ENCODE measurements at regions not wholly inside any gene's neighbourhood (a gene's known extent, or its start where the extent isn't known, plus 50 kb on each side); places are given as distances from the start of the nearest gene placed in this dataset.

GRCh38 chr13:64263285-64263684, 2847.6 kb upstream of the PCDH20 start:
- BruUV-seq (replicated peaks), result no TSS peak
- no peak overlapping the region for H2AFZ ChIP-seq (ENCODE audit: control insufficient read depth, low read depth, low read length)
- FAIRE-seq (no peak), ATAC-seq (no peak), DNase-seq (ENCODE audit: low read depth, low spot score) (no peak)
- in situ Hi-C loops (cut with MboI) (no loop called here), intact Hi-C loops (cut with micrococcal nuclease; ENCODE audit: unreplicated experiment) (no loop called here)
- TF ChIP-seq SREBF1 (IDR thresholded peaks at IDR 0.05; ENCODE audit: low read length) (no peak), HCFC1 (IDR thresholded peaks at IDR 0.05; ENCODE audit: low read length) (no peak), RAD51 (IDR thresholded peaks at IDR 0.05) (no peak), SIN3A (IDR thresholded peaks at IDR 0.05; ENCODE audit: low read depth, low read length) (no peak), FOXM1 (IDR thresholded peaks at IDR 0.05; ENCODE audit: low read depth, low read length) (no peak), STAT1 (conservative IDR thresholded peaks at IDR 0.05) (no peak), CHD4 (IDR thresholded peaks at IDR 0.05) (no peak), POU2F2 (IDR thresholded peaks at IDR 0.05; ENCODE audit: borderline replicate concordance, low read depth, low read length) (no peak), CBX3 (IDR thresholded peaks at IDR 0.05; ENCODE audit: borderline replicate concordance, low read depth) (no peak), POLR2A (IDR thresholded peaks at IDR 0.05; ENCODE audit: low read depth, low read length) (no peak), MTA3 (IDR thresholded peaks at IDR 0.05; ENCODE audit: borderline replicate concordance, low read length) (no peak), EGR1 (IDR thresholded peaks at IDR 0.05; ENCODE audit: borderline replicate concordance in 1 of 2, low read depth in 2 of 2, low read length in 2 of 2) (no peak), TAF1 (IDR thresholded peaks at IDR 0.05; ENCODE audit: borderline replicate concordance, low read depth, low read length) (no peak), NRF1 (conservative IDR thresholded peaks at IDR 0.05; ENCODE audit: low read depth, low read length) (no peak), FOXK2 (IDR thresholded peaks at IDR 0.05) (no peak), CHD1 (IDR thresholded peaks at IDR 0.05; ENCODE audit: low read depth, low read length) (no peak)
- TF ChIP-seq, protein P1, sequence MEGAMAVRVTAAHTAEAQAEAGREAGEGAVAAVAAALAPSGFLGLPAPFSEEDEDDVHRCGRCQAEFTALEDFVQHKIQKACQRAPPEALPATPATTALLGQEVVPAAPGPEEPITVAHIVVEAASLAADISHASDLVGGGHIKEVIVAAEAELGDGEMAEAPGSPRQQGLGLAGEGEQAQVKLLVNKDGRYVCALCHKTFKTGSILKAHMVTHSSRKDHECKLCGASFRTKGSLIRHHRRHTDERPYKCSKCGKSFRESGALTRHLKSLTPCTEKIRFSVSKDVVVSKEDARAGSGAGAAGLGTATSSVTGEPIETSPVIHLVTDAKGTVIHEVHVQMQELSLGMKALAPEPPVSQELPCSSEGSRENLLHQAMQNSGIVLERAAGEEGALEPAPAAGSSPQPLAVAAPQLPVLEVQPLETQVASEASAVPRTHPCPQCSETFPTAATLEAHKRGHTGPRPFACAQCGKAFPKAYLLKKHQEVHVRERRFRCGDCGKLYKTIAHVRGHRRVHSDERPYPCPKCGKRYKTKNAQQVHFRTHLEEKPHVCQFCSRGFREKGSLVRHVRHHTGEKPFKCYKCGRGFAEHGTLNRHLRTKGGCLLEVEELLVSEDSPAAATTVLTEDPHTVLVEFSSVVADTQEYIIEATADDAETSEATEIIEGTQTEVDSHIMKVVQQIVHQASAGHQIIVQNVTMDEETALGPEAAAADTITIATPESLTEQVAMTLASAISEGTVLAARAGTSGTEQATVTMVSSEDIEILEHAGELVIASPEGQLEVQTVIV (IDR thresholded peaks at IDR 0.05; ENCODE audit: borderline replicate concordance, partially characterized antibody), result no peak
- TF ChIP-seq, protein P2, sequence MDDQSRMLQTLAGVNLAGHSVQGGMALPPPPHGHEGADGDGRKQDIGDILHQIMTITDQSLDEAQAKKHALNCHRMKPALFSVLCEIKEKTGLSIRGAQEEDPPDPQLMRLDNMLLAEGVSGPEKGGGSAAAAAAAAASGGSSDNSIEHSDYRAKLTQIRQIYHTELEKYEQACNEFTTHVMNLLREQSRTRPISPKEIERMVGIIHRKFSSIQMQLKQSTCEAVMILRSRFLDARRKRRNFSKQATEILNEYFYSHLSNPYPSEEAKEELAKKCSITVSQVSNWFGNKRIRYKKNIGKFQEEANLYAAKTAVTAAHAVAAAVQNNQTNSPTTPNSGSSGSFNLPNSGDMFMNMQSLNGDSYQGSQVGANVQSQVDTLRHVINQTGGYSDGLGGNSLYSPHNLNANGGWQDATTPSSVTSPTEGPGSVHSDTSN (IDR thresholded peaks at IDR 0.05; ENCODE audit: insufficient replicate concordance, low read depth, low read length), result no peak
- TF ChIP-seq, protein P3, sequence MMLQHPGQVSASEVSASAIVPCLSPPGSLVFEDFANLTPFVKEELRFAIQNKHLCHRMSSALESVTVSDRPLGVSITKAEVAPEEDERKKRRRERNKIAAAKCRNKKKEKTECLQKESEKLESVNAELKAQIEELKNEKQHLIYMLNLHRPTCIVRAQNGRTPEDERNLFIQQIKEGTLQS (IDR thresholded peaks at IDR 0.05; ENCODE audit: borderline replicate concordance, extremely low read depth, low read depth, low read length), result no peak
- ChIA-PET SMC1A (ENCODE audit: uncharacterized antibody, unreplicated experiment) (no interaction called here), POLR2A (no interaction called here), RAD21 (ENCODE audit: unreplicated experiment) (no interaction called here), CTCF (no interaction called here)
- no peak overlapping the region for H3K4me2 ChIP-seq (ENCODE audit: control insufficient read depth, insufficient read depth)
- 4% methylated on average over 2 of the region's 2 CpGs for WGBS (ENCODE audit: insufficient coverage, insufficient replicate concordance, low lambda C conversion rate, missing lambda C conversion rate)
- H4K20me1 ChIP-seq (ENCODE audit: control insufficient read depth, insufficient read depth), result no peaks in the 10 kb centered on the region
- H3K79me2 ChIP-seq (ENCODE audit: control insufficient read depth, insufficient read depth, low read length), result no peaks in the 10 kb centered on the region
- H3K36me3 ChIP-seq (ENCODE audit: control insufficient read depth in 2 of 2, insufficient read depth in 2 of 2, low read length in 1 of 2), result no peaks in the 10 kb centered on the region
- H3K4me1 ChIP-seq (ENCODE audit: control insufficient read depth, insufficient read depth, low read length), result no peaks in the 10 kb centered on the region
- H3K4me3 ChIP-seq, result no peak overlapping the region
- H3K9me3 ChIP-seq (replicated peaks; ENCODE audit: control insufficient read depth, insufficient read depth, low read length), result no peaks in the 10 kb centered on the region
- no peak overlapping the region for H3K27ac ChIP-seq (ENCODE audit: control insufficient read depth, insufficient read depth)
- no peaks in the 10 kb centered on the region for H3K27me3 ChIP-seq (replicated peaks in 1 of 2; ENCODE audit: control insufficient read depth in 2 of 2, insufficient read depth in 2 of 2, low read length in 1 of 2)
- no peak overlapping the region for H3K9ac ChIP-seq (ENCODE audit: control insufficient read depth, insufficient read depth, low read length)
